IMR-90 (cell line): ENCODE measurements at regions not wholly inside any gene's neighbourhood (a gene's known extent, or its start where the extent isn't known, plus 50 kb on each side); places are given as distances from the start of the nearest gene placed in this dataset.

Experiments
- ATAC-seq: fragments of 200-7000 bp; cut with Tn5 transposase; 2 replicates; pipeline ENCODE4 v1.9.1; 2020; ENCODE audit warnings: low read depth, mild to moderate bottlenecking, moderate library complexity
- BruUV-seq: library from RNA; stranded (reverse); fragments of 400-500 nt; replicated peaks from 2 replicates; lab custom pipeline; 2021; lab: Mats Ljungman, UMichigan
- CTCF ChIA-PET: fragments of 300-600 bp; formaldehyde crosslinking; extraction: SDS; loops from one replicate; lab custom pipeline; 2021; ENCODE audit warnings: antibody characterized with exemption; lab: Yijun Ruan, JAX
- POLR2A ChIA-PET: fragments of 300-600 bp; sonication (Branson Sonifier 250); formaldehyde crosslinking; loops from one replicate; lab custom pipeline; 2022; ENCODE audit warnings: antibody characterized with exemption; ENCODE audit not compliant: unreplicated experiment; lab: Charles Lee
- DNase-seq: peaks from one replicate; pipeline ENCODE4 v3.0.0; 2013
- H2AFZ ChIP-seq: replicated peaks from 2 replicates; pipeline ENCODE3; 2013; ENCODE audit warnings: low read length, mild to moderate bottlenecking; ENCODE audit not compliant: poor library complexity
- H2AK5ac ChIP-seq: 2 replicates; pipeline ENCODE4 v1.6.1; 2013; ENCODE audit warnings: low read depth, low read length, inconsistent platforms
- H2AK9ac ChIP-seq: replicated peaks from 2 replicates; pipeline ENCODE3; 2013; ENCODE audit warnings: mild to moderate bottlenecking, low read depth, low read length, moderate library complexity; ENCODE audit not compliant: poor library complexity
- H2BK120ac ChIP-seq: 2 replicates; pipeline ENCODE4 v1.6.1; 2013; ENCODE audit warnings: low read depth, low read length, inconsistent platforms
- H2BK15ac ChIP-seq: 3 replicates; pipeline ENCODE4 v1.6.1; 2013; ENCODE audit warnings: low read depth, low read length, inconsistent platforms
- H2BK20ac ChIP-seq: 2 replicates; pipeline ENCODE4 v1.6.1; 2013; ENCODE audit warnings: low read depth, mild to moderate bottlenecking, inconsistent platforms, low read length, moderate library complexity
- H2BK5ac ChIP-seq: 2 replicates; pipeline ENCODE4 v1.6.1; 2013; ENCODE audit warnings: mild to moderate bottlenecking, low read depth, low read length, inconsistent platforms; ENCODE audit not compliant: poor library complexity, severe bottlenecking
- H3K14ac ChIP-seq: replicated peaks from 2 replicates; pipeline ENCODE4 v1.6.1; 2013; ENCODE audit warnings: low read depth, low read length, inconsistent platforms
- H3K18ac ChIP-seq: 2 replicates; pipeline ENCODE4 v1.6.1; 2013; ENCODE audit warnings: low read depth, low read length, control low read depth
- H3K23ac ChIP-seq: 2 replicates; pipeline ENCODE4 v1.6.1; 2013; ENCODE audit warnings: low read depth, low read length, inconsistent platforms
- H3K27ac ChIP-seq: 2 replicates; pipeline ENCODE4 v1.5.1; 2013; ENCODE audit warnings: mild to moderate bottlenecking, control low read depth, low read length; ENCODE audit not compliant: insufficient read depth
- H3K27me3 ChIP-seq: 2 replicates; pipeline ENCODE4 v1.6.1; 2013; ENCODE audit warnings: low read length; ENCODE audit not compliant: control insufficient read depth, insufficient read depth
- H3K36me3 ChIP-seq: 2 replicates; pipeline ENCODE4 v1.6.1; 2013; ENCODE audit warnings: low read length, mixed read lengths; ENCODE audit not compliant: control insufficient read depth, insufficient read depth
- H3K4ac ChIP-seq: 2 replicates; pipeline ENCODE4 v1.6.1; 2013; ENCODE audit warnings: low read depth, low read length, inconsistent platforms
- H3K4me1 ChIP-seq: 2 replicates; pipeline ENCODE4 v1.6.1; 2013; ENCODE audit warnings: low read length, mixed read lengths; ENCODE audit not compliant: control insufficient read depth, insufficient read depth
- H3K4me2 ChIP-seq: 2 replicates; pipeline ENCODE4 v1.6.1; 2013; ENCODE audit warnings: low read depth, mild to moderate bottlenecking, control low read depth, low read length, moderate library complexity
- H3K4me3 ChIP-seq: 2 replicates; pipeline ENCODE4 v1.5.1; 2013; ENCODE audit warnings: low read depth, mild to moderate bottlenecking, control low read depth, low read length, moderate library complexity; ENCODE audit not compliant: insufficient read depth
- H3K56ac ChIP-seq: 2 replicates; pipeline ENCODE4 v1.6.1; 2013; ENCODE audit warnings: low read length, inconsistent platforms; ENCODE audit not compliant: insufficient read depth; ENCODE audit errors: extremely low read depth
- H3K79me1 ChIP-seq, 2 experiments: 2 replicates each; pipeline ENCODE4 v1.6.1; 2013; ENCODE audit warnings: low read length in 2 of 2, inconsistent platforms in 1 of 2, low read depth in 1 of 2
- H3K9ac ChIP-seq: 2 replicates; pipeline ENCODE4 v1.6.1; 2013; ENCODE audit warnings: low read depth, low read length, control low read depth
- H3K9me1 ChIP-seq: 2 replicates; pipeline ENCODE4 v1.6.1; 2013; ENCODE audit warnings: low read length, inconsistent platforms; ENCODE audit not compliant: insufficient read depth
- H3K9me3 ChIP-seq: 2 replicates; pipeline ENCODE4 v1.6.1; 2013; ENCODE audit warnings: low read length; ENCODE audit not compliant: control insufficient read depth, insufficient read depth
- H4K20me1 ChIP-seq: 2 replicates; pipeline ENCODE4 v1.6.1; 2013; ENCODE audit warnings: low read length, inconsistent platforms; ENCODE audit not compliant: insufficient read depth
- H4K5ac ChIP-seq: 2 replicates; pipeline ENCODE4 v1.6.1; 2013; ENCODE audit warnings: mild to moderate bottlenecking, low read depth, low read length, control low read depth
- H4K8ac ChIP-seq, 2 experiments: 2 replicates each; pipeline ENCODE4 v1.6.1; 2013; ENCODE audit warnings: low read depth in 2 of 2, low read length in 2 of 2, control low read depth in 1 of 2, inconsistent platforms in 1 of 2
- H4K91ac ChIP-seq: 2 replicates; pipeline ENCODE4 v1.6.1; 2013; ENCODE audit warnings: low read depth, low read length, inconsistent platforms; ENCODE audit not compliant: insufficient read depth
- BHLHE40 ChIP-seq: fragments of 150-350 bp; IDR thresholded peaks from 2 replicates; pipeline ENCODE4 v1.6.1; 2016; ENCODE audit warnings: mild to moderate bottlenecking, low read depth, low read length
- CEBPB ChIP-seq: IDR thresholded peaks from 2 replicates; pipeline ENCODE4 v1.6.1; 2012; ENCODE audit warnings: low read depth, low read length, improper control_type of control experiment
- CHD1 ChIP-seq: IDR thresholded peaks from 2 replicates; pipeline ENCODE4 v1.6.1; 2012; ENCODE audit warnings: low read depth, low read length, improper control_type of control experiment
- FOS ChIP-seq: fragments of 150-350 bp; IDR thresholded peaks from 2 replicates; pipeline ENCODE4 v1.6.1; 2016; ENCODE audit warnings: low read depth, low read length
- MAFK ChIP-seq: IDR thresholded peaks from 2 replicates; pipeline ENCODE4 v1.6.1; 2012; ENCODE audit warnings: low read depth, low read length, improper control_type of control experiment
- MAZ ChIP-seq: IDR thresholded peaks from 2 replicates; pipeline ENCODE4 v1.6.1; 2012; ENCODE audit warnings: low read depth, mild to moderate bottlenecking, low read length, improper control_type of control experiment, moderate library complexity, borderline replicate concordance
- NFE2L2 ChIP-seq: fragments of 150-350 bp; IDR thresholded peaks from 2 replicates; pipeline ENCODE4 v1.6.1; 2016; ENCODE audit warnings: low read depth, mild to moderate bottlenecking, low read length
- RAD21 ChIP-seq: IDR thresholded peaks from 2 replicates; pipeline ENCODE4 v1.6.1; 2012; ENCODE audit warnings: low read length, improper control_type of control experiment
- RCOR1 ChIP-seq: IDR thresholded peaks from 2 replicates; pipeline ENCODE4 v1.6.1; 2012; ENCODE audit warnings: mild to moderate bottlenecking, low read length, improper control_type of control experiment; ENCODE audit not compliant: insufficient replicate concordance
- SMC3 ChIP-seq: fragments of 150-350 bp; IDR thresholded peaks from 2 replicates; pipeline ENCODE4 v1.6.1; 2016; ENCODE audit warnings: low read depth, mild to moderate bottlenecking, antibody characterized with exemption, low read length, moderate library complexity
- WGBS, 2 experiments: methylation state at CpG; one replicate each; pipeline versions ENCODE4 v1.1.5 to v1.1.7; 2013; ENCODE audit warnings: missing lambda C conversion rate in 2 of 2; ENCODE audit not compliant: insufficient read length in 1 of 2; ENCODE audit errors: extremely low coverage in 2 of 2; 5-methylcytosine and 5-hydroxymethylcytosine counted together
- dilution Hi-C: fragments of 300-500 bp; cut with HindIII; formaldehyde crosslinking; loops from one replicate; pipeline ENCODE4 v1.14.3; 2018; ENCODE audit warnings: low sequenced_read_pairs; ENCODE audit not compliant: unreplicated experiment
- in situ Hi-C: fragments of 300-500 bp; cut with MboI; formaldehyde crosslinking; loops from 3 replicates; pipeline ENCODE4 v1.14.3; 2019; ENCODE audit warnings: low sequenced_read_pairs, inconsistent platforms, mixed read lengths
- intact Hi-C: fragments of 100-400 bp; cut with micrococcal nuclease; formaldehyde crosslinking; loops from 2 replicates; pipeline ENCODE4 v1.10.0; 2022
- TF ChIP-seq, protein P1 (sequence below): fragments of 150-350 bp; IDR thresholded peaks from 2 replicates; pipeline ENCODE4 v1.6.1; 2016; ENCODE audit warnings: low read depth, mild to moderate bottlenecking, low read length, moderate library complexity, borderline replicate concordance
- TF ChIP-seq, protein P2 (sequence below): conservative IDR thresholded peaks from 2 replicates; pipeline ENCODE4 v1.5.1; 2012; ENCODE audit warnings: mild to moderate bottlenecking, low read depth, low read length, improper control_type of control experiment
- TF ChIP-seq, protein P3 (sequence below): fragments of 150-350 bp; IDR thresholded peaks from 2 replicates; pipeline ENCODE4 v1.6.1; 2017; ENCODE audit warnings: mild to moderate bottlenecking, antibody characterized with exemption, low read length, low read depth

DNA sequence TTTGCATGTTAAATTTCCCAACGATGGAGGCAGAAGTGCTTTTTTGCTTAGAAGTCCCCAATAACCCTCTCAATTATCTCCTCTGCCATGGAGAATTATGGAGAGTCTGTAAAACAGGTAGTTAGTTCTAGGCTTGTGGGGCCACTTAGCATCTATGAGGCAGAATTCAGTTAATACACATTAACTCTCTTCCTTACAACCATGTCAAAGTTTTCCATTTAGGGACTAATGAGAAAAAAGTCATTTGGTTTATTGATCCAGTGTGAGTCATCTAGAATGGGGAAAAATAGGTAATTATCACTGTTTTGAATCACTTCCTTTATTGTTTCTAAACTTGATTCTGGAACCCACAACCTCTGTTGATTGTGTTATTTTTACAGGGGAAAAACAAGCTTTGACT, 229.1 kb upstream of the COX10 start:
- DNase-seq (no peak), ATAC-seq (no peak)
- Histone ChIP-seq H3K4ac (no peak overlapping the region), H3K4me1 (no peaks in the 10 kb centered on the region), H2AK5ac (no peak overlapping the region), H3K27me3 (peaks cover 2% of the 10 kb centered on the region; the same call in 1 of the 2 replicates), H2AK9ac (no peak overlapping the region), H2BK5ac (no peak overlapping the region), H2BK120ac (no peak overlapping the region), H2AFZ (no peak overlapping the region), H3K18ac (no peak overlapping the region), H3K14ac (no peak overlapping the region), H3K9ac (no peak overlapping the region), H3K36me3 (no peaks in the 10 kb centered on the region), H3K27ac (no peak overlapping the region), H4K8ac (no peak overlapping the region), H4K20me1 (no peaks in the 10 kb centered on the region), H2BK15ac (no peak overlapping the region), H4K5ac (no peak overlapping the region), H4K91ac (no peak overlapping the region), H2BK20ac (no peak overlapping the region), H3K9me3 (no peaks in the 10 kb centered on the region), H3K4me3 (no peak overlapping the region), H3K56ac (no peak overlapping the region), H3K4me2 (no peak overlapping the region), H3K23ac (no peak overlapping the region), H3K9me1 (no peaks in the 10 kb centered on the region), H3K79me1 (no peaks in the 10 kb centered on the region)
- no CpG with 5 or more reads among the region's 1 CpG for WGBS, 2 experiments
- ChIA-PET POLR2A (no interaction called here), CTCF (no interaction called here)
- dilution Hi-C loops (no loop called here), intact Hi-C loops (no loop called here), in situ Hi-C loops (no loop called here)
- no TSS peak for BruUV-seq
- TF ChIP-seq, protein P1, sequence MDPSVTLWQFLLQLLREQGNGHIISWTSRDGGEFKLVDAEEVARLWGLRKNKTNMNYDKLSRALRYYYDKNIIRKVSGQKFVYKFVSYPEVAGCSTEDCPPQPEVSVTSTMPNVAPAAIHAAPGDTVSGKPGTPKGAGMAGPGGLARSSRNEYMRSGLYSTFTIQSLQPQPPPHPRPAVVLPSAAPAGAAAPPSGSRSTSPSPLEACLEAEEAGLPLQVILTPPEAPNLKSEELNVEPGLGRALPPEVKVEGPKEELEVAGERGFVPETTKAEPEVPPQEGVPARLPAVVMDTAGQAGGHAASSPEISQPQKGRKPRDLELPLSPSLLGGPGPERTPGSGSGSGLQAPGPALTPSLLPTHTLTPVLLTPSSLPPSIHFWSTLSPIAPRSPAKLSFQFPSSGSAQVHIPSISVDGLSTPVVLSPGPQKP = no peak
- TF ChIP-seq BHLHE40 = no peak
- no peak for TF ChIP-seq MAFK
- TF ChIP-seq MAZ = no peak
- TF ChIP-seq, protein P2, sequence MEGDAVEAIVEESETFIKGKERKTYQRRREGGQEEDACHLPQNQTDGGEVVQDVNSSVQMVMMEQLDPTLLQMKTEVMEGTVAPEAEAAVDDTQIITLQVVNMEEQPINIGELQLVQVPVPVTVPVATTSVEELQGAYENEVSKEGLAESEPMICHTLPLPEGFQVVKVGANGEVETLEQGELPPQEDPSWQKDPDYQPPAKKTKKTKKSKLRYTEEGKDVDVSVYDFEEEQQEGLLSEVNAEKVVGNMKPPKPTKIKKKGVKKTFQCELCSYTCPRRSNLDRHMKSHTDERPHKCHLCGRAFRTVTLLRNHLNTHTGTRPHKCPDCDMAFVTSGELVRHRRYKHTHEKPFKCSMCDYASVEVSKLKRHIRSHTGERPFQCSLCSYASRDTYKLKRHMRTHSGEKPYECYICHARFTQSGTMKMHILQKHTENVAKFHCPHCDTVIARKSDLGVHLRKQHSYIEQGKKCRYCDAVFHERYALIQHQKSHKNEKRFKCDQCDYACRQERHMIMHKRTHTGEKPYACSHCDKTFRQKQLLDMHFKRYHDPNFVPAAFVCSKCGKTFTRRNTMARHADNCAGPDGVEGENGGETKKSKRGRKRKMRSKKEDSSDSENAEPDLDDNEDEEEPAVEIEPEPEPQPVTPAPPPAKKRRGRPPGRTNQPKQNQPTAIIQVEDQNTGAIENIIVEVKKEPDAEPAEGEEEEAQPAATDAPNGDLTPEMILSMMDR = no peak
- no peak for TF ChIP-seq CEBPB
- TF ChIP-seq, protein P3, sequence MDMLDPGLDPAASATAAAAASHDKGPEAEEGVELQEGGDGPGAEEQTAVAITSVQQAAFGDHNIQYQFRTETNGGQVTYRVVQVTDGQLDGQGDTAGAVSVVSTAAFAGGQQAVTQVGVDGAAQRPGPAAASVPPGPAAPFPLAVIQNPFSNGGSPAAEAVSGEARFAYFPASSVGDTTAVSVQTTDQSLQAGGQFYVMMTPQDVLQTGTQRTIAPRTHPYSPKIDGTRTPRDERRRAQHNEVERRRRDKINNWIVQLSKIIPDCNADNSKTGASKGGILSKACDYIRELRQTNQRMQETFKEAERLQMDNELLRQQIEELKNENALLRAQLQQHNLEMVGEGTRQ = no peak
- no peak for TF ChIP-seq RCOR1
- TF ChIP-seq NFE2L2 = no peak
- no peak for TF ChIP-seq RAD21
- TF ChIP-seq CHD1 = no peak
- no peak for TF ChIP-seq FOS
- no peak for TF ChIP-seq SMC3
